T-helper 22 cell (primary cell): ENCODE measurements at regions not wholly inside any gene's neighbourhood (a gene's known extent, or its start where the extent isn't known, plus 50 kb on each side); places are given as distances from the start of the nearest gene placed in this dataset.
"Not testable (repeated sequence)": the region's sequence is repeated elsewhere in the genome, so short reads cannot be mapped to it uniquely, and the experiment has no call there.

Experiments
- DNase-seq: peaks from one replicate; pipeline ENCODE4 v3.0.0-alpha.2; 2020; ENCODE audit warnings: low read depth

- no peak for DNase-seq
Measured at GRCh38 chr4:23947826-23948225, 58.0 kb upstream of the PPARGC1A start.

DNA sequence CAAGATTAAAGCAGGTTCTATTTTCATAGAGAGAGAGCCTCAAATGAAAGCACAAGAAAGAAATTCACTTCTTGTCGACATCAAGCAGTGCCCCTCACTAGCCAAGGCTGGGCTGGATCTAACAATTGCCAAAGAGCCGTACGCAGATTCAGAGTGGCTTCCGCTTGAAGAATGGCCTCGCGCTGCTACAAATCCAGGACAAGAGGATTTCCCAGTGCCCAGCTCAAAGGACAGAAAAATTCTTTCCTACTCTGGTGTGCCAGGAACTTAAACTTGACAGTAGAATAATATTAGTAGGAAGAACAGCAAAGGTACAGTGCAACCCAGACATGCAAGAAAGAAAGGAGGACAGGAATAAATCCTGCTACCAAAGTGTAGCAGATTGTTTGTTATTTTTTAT is 56.5 kb upstream of the PPARGC1A start:
- no peak for DNase-seq

DNA sequence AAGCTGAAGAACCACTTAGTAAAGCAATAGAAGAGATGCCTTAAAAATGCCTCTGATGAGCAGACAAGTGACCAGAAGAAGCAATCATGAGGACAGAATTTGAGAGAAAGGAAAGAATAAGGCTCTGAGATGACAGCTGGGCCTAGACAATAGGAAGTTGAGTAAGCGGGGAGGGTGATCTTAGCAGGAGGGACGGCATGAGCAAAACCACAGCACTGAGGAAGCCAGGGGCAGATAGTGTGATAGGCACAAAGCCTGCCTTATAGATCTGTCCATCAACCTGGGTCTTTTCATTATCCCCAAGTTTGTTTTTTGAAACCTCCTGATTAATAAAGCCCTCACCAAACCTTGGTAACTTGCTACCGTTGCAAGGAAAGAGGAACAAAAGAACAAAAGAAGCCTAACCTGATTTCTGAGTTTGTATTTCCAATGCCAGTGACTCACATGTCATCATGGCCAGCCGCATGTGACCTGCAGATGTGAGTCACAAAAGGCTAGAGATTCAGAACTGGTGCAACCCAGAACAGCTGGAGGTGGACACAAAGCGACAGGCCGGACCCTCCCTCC is 55.7 kb upstream of the PPARGC1A start:
- DNase-seq: no peak

- DNase-seq: not testable (repeated sequence)
Measured at GRCh38 chr4:23944556-23944955, 54.7 kb upstream of the PPARGC1A start.

GRCh38 chr4:23943478-23943877 is 53.6 kb upstream of the PPARGC1A start:
- DNase-seq: no peak

- no peak for DNase-seq
Measured at GRCh38 chr4:23942471-23942870, 52.6 kb upstream of the PPARGC1A start.
